ENCODE measurements at regions not wholly inside any gene's neighbourhood (a gene's known extent, or its start where the extent isn't known, plus 50 kb on each side); places are given as distances from the start of the nearest gene placed in this dataset.

GRCh38 chr5:167633114-167633513 is 658.3 kb upstream of the WWC1 start:
- no peaks in the 10 kb centered on the region for H3K36me3 ChIP-seq
- no peak overlapping the region for H3K4me3 ChIP-seq
- no peak overlapping the region for H3K27ac ChIP-seq
- intact Hi-C loops (cut with DNase I): no loop called here
- TF ChIP-seq POLR2A (IDR thresholded peaks at IDR 0.05): no peak
- no peak for TF ChIP-seq CTCF (IDR thresholded peaks at IDR 0.05)
- no peaks in the 10 kb centered on the region for H3K27me3 ChIP-seq
- H3K9me3 ChIP-seq: no peaks in the 10 kb centered on the region
- no peak for DNase-seq
- WGBS (ENCODE audit: insufficient coverage, low coverage, low lambda C conversion rate, missing lambda C conversion rate): 77% methylated on average over 3 of the region's 3 CpGs
- no peak for ATAC-seq
- H3K4me1 ChIP-seq: no peaks in the 10 kb centered on the region

- WGBS (ENCODE audit: insufficient coverage, low coverage, low lambda C conversion rate, missing lambda C conversion rate): 52% methylated on average over 2 of the region's 2 CpGs
- Histone ChIP-seq H3K4me3 (no peak overlapping the region), H3K9me3 (no peaks in the 10 kb centered on the region), H3K4me1 (no peaks in the 10 kb centered on the region), H3K36me3 (no peaks in the 10 kb centered on the region), H3K27me3 (no peaks in the 10 kb centered on the region), H3K27ac (no peak overlapping the region)
- no peak for TF ChIP-seq POLR2A (IDR thresholded peaks at IDR 0.05)
- no peak for TF ChIP-seq CTCF (IDR thresholded peaks at IDR 0.05)
- intact Hi-C loops (cut with DNase I): no loop called here
- DNase-seq: no peak
- ATAC-seq: no peak
These were observed 657.5 kb upstream of the WWC1 start for GRCh38 chr5:167633931-167634341.

GRCh38 chr5:167634432-167634831 is 657.0 kb upstream of the WWC1 start:
- Histone ChIP-seq H3K4me3 (no peak overlapping the region), H3K27me3 (no peaks in the 10 kb centered on the region), H3K27ac (no peak overlapping the region), H3K36me3 (no peaks in the 10 kb centered on the region), H3K4me1 (no peaks in the 10 kb centered on the region), H3K9me3 (no peaks in the 10 kb centered on the region)
- TF ChIP-seq CTCF (IDR thresholded peaks at IDR 0.05) (no peak), POLR2A (IDR thresholded peaks at IDR 0.05) (no peak)
- WGBS (ENCODE audit: insufficient coverage, low coverage, low lambda C conversion rate, missing lambda C conversion rate): 73% methylated on average over 1 of the region's 1 CpG
- DNase-seq (no peak), ATAC-seq (no peak)
- intact Hi-C loops (cut with DNase I): no loop called here

GRCh38 chr5:167638816-167639215 is 652.6 kb upstream of the WWC1 start:
- DNase-seq: no peak
- no peaks in the 10 kb centered on the region for H3K4me1 ChIP-seq
- ATAC-seq: no peak
- intact Hi-C loops (cut with DNase I): no loop called here
- no peak overlapping the region for H3K27ac ChIP-seq
- TF ChIP-seq POLR2A (IDR thresholded peaks at IDR 0.05) (no peak), CTCF (IDR thresholded peaks at IDR 0.05) (no peak)
- no peaks in the 10 kb centered on the region for H3K36me3 ChIP-seq
- 75% methylated on average over 2 of the region's 2 CpGs for WGBS (ENCODE audit: insufficient coverage, low coverage, low lambda C conversion rate, missing lambda C conversion rate)
- H3K9me3 ChIP-seq: no peaks in the 10 kb centered on the region
- H3K27me3 ChIP-seq: no peaks in the 10 kb centered on the region
- no peak overlapping the region for H3K4me3 ChIP-seq

- H3K4me1 ChIP-seq: no peaks in the 10 kb centered on the region
- no peak overlapping the region for H3K27ac ChIP-seq
- no peak for DNase-seq
- WGBS (ENCODE audit: insufficient coverage, low coverage, low lambda C conversion rate, missing lambda C conversion rate): 47% methylated on average over 1 of the region's 1 CpG
- ATAC-seq: no peak
- no peaks in the 10 kb centered on the region for H3K9me3 ChIP-seq
- H3K36me3 ChIP-seq: no peaks in the 10 kb centered on the region
- no peak for TF ChIP-seq POLR2A (IDR thresholded peaks at IDR 0.05)
- no peak for TF ChIP-seq CTCF (IDR thresholded peaks at IDR 0.05)
- no peaks in the 10 kb centered on the region for H3K27me3 ChIP-seq
- no peak overlapping the region for H3K4me3 ChIP-seq
- intact Hi-C loops (cut with DNase I): no loop called here
These were observed 652.2 kb upstream of the WWC1 start for GRCh38 chr5:167639273-167639672.
